Stimulated activated CD4-positive, alpha-beta T cell treated with anti-CD3 and anti-CD28 coated beads, Interleukin-12 subunit alpha, Interleukin-12 subunit beta, amount 100 ng/mL, for 4 hours (primary cell): ENCODE measurements at regions not wholly inside any gene's neighbourhood (a gene's known extent, or its start where the extent isn't known, plus 50 kb on each side); places are given as distances from the start of the nearest gene placed in this dataset.
"Not testable (repeated sequence)": the region's sequence is repeated elsewhere in the genome, so short reads cannot be mapped to it uniquely, and the experiment has no call there.

ENCODE experiments used
- DNase-seq: peaks from one replicate; pipeline ENCODE4 v3.0.0-alpha.2; 2020

DNA sequence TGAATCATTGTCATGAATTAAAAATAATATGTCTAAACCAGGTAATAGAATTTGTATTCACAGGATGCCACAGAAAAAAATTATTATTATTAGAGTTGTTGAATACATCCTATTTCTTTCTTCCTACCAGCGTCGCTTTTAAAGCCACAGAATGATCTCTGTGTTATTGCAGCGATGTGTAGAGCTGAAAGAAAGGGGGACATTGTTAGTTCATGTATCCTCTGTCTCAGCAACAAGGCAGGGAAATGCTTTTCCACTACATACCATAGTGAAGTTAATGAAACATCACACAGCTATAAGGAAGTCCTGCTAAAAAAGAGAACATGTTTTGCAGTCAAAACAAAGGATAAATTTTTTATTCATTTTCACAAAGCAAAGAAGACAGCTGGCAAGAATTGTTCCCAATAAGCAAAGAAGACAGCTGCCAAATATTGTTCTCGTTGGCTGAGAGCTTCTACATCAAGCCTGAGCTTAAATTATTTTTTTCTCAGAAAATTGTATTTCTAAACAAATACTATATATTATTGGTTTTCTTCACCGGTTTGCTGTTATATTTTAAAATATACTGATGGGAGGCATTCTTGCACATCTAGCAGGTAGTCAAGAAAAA is 1234.4 kb downstream of the SUCLG1 start:
- DNase-seq, result no peak

DNA sequence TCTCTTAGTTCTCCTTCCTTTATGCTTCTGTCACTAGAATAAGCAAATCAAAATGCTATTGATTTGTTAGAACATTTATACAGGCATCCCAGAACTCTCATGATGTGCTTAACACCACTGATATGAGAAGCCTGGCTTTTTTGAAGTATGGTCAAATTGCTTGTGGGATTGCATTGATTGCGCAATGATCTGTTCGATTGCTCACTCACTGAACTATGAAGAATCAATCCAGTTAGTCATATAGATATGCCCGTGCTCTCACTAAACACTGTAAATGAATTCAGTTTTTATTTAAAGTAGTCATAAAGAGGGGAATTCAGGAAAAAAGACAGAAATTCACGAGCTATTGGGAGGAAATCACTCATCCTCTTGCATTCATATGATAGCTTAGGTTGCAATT is 1237.8 kb downstream of the SUCLG1 start:
- DNase-seq, result no peak

DNA sequence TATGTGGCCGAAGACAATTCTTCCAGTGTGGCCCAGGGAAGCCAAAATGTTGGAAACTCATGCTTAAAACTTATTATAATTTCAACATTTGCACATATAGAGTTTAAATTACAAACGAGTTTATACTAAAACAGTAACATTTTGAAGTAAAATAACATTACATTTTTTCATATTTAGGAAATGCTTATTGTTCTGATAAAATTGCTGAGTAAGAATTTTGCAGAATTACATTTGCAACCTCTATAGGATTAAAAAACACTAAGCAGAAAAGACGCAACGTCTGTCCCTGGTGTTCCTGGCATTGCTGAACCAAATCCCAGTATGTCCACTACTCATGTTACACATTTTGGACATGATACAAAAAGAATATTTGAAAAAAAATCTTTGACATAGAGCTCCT is 1241.2 kb downstream of the SUCLG1 start:
- no peak for DNase-seq

DNA sequence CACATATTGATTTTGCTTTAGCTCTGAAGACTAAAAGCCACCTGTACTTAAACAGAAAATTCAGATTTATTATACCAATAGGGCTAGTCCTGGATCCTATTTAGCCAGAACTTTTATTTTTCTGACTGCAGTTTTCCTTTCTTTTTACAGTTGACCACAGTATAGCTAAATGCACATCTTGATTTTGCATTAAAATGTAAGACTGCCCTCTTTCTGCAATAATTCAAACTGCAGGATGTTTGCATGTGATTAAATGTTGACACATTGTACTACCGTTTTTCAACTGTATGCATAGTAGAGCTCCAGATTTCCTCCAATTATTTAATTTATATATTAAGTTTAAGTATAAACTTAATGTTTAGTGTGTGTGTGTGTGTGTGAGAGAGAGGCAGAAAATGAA is 1262.9 kb downstream of the SUCLG1 start:
- no peak for DNase-seq

DNA sequence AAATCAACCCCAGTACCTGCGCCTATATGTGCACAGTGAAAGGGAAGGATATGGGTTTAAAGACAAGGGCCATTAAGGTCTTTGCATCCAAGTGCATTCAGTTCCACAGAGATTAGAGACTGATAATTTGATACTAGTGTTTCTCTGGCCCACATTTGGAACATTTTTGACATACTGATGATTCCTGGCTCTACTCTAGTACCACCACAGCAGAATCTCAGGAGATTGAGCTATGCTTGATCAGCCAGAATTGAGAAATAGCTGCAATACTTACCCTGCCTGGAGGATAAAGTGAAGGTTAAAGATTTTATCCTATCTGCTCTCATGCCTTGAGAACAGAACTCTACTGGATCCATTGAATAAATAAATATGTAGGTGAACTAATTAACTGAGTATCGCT is 1267.8 kb downstream of the SUCLG1 start:
- no peak for DNase-seq

DNA sequence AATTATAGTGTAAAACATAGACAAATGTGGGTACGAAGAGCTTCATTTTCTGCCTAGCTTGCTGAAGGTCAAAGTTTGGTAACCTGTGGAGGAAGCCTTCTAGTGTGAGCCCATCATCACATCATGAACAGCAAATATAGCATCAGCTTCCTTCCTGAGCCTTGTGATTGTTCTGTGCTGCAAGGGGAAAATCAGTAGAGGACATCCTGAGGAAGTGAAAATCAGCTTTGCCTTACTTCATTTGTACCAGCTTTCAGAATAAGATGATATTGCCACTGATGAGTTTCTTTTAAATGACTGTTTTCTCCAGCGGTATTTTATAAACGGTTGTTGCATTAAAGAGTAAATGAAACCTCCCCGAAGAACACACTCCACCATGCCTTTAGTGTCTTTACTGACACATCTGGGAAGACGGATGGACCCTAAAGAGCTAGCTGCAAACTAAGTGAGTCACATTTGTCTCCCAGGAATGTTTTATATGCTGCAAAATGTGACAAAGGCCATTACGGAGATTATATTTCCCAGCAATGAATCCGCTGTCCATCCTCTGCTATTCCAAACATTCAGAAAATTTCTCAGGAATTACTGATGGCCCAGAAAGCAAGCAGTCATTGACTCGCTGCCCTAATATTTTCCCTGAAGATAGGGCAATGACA is 1272.8 kb downstream of the SUCLG1 start:
- DNase-seq, result no peak

DNA sequence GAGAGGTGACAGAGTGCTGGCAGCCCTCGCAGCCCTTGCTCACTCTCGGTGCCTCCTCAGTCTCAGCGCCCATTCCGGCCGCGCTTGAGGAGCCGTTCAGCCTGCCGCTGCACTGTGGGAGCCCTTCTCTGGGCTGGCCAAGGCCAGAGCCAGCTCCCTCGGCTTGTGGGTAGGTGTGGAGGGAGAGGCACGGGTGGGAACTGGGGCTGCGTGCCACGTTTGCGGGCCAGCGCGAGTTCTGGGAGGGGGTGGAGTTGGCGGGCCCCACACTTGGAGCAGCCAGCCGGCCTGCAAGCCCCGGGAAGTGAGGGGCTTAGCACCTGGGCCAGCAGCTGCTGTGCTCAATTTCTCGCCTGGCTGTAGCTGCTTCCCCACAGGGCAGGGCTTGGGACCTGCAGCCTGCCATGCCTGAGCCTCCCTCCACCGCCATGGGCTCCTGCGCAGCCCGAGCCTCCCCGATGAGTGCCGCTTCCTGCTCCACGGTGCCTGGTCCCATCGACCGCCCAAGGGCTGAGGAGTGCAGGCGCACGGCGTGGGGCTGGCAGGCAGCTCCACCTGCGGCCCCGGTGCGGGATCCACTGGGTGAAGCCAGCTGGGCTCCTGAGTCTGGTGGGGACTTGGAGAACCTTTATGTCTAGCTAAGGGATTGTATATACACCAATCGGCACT is 1278.1 kb downstream of the SUCLG1 start:
- not testable (repeated sequence) for DNase-seq

DNA sequence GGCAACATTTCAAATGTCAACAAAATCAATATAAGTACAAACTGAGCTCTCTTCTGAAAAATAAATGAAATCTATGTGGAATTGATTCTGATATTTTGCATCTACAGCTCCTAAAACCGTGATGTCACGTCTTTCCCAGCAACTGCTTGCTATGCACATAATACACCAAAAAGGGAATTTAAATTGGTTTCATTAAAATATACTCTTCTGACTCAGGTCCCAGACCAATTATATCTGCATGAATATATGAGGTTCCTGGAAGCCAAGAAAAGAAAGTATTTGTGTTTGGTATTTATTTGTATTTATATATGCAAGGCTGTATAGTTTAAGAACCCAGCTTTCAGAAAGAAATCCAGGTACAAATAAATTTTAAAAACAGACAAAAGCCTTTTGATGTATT is 1282.5 kb downstream of the SUCLG1 start:
- no peak for DNase-seq

DNA sequence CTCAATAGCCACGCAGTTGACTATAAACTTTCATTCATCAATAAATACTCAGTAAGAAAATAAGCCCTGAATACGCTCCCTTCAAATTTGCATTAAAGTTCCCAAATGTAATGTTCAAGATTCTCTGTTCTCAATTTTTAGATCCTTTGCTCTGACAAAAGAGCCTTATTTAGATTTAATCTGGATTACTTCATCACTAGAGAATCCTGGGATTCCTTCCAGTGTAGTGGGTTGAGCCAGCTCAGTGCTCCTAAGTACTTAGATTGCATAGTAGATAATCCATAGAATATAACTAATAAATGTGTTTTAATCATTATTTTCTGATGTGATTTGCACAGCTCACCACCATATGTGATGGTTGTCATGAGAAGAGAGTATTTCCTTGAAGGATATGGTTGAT is 1286.2 kb downstream of the SUCLG1 start:
- no peak for DNase-seq

DNA sequence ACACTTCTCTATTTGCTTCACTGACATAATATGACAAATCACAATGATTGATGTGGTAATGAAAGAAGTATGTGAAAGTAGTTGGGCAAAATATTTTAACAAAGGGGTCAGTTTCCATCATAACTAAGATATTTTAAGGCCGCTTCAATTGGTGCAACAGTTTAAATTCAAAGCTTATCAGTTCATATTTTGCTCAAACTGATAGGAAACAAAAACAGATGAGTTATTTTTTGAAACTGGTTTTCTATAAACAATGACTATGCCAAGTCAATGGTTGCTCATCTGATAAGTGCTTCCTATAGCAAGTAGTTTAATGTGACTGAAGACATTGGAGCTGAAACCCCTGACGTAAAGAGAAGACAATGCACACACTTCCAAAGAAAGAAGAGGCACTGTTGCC is 1290.7 kb downstream of the SUCLG1 start:
- DNase-seq, result no peak

DNA sequence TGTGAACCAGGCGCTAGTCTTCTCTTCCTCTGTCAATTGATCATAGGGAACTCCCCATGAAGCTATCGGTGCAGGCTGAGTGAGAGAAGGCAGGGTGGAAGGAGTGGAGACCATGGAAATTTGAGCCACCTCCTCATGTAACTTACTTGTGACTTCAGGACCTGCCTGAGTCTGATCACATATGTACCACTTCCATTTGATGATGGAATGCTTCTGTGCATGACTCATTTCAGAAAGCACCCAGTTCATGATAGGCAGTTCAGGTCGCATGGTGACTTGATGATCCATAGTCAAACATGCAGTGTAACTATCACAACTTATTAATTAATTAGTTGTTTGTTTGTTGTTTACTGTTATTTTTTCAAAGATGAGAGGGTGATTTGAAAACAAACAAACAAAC is 1296.7 kb downstream of the SUCLG1 start:
- no peak for DNase-seq

DNA sequence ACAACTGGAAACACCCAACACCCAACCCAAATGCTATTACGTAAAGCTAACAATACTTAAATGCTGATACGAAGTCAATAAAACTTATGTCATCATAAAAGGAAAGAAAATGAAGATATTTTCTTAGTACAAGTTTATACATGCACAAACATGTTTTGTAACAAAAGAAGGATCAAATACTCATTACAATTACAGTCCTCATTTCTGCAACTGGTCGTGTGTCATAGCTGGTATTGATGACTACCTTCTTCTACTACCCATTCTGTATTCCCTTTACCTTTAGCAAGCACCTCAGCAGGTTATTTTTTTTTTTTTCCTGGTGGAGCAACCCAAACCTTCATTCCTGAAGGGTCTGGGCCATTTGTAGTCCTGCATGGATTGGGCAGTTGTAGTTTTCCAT is 1298.5 kb downstream of the SUCLG1 start:
- no peak for DNase-seq

DNA sequence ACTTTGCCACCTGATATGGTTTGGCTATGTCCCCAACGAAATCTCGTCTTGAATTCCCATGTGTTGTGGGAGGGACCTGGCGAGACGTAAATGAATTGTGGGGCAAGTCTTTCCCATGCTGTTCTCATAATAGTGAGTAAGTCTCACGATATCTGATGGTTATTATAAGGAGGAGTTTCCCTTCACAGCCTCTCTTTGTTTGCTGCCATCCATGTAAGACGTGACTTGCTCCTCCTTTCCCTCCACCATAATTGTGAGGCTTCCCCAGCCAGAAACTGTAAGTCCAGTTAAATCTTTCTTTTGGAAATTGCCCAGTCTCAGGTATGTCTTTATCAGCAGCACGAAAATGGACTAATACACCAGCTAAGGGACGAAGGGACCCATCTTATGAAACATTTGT is 1303.3 kb downstream of the SUCLG1 start:
- DNase-seq, result no peak

DNA sequence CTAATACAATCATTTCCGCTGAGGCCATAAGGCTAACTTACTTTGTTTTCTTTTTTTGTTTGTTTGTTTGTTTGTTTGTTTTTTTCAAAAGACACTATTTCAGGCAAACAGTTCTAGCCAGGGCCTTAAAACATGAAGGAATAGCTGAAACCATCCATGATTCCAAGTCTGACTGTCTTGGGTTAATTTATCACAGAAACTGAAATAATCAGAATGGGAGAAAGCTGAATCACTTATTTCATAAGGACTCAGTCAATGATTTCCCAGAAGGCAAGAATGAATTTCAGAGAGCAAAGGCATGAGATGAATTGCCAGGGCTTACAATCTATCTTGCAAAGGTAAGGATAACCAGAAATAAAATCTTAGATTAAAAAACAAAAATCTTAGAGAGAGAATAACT is 1315.1 kb downstream of the SUCLG1 start:
- DNase-seq, result no peak

DNA sequence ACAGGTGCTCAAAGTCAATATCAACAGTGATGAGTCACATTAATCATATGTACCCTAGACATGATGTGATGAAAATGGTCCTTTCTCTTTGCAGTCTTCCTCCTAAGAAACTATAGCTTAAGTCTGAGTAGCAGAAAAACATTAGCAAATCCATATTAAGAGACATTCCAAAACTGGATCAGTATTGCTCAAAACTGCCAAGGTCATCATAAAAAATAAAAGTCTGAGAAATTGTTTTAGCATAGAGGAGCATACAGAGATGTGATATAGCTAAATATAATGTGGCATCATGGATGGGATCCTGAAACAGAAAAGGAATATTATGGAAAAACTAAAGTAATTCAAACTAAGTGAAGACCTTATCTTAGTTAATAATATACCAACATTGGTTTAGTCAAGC is 1316.1 kb downstream of the SUCLG1 start:
- DNase-seq, result no peak

DNA sequence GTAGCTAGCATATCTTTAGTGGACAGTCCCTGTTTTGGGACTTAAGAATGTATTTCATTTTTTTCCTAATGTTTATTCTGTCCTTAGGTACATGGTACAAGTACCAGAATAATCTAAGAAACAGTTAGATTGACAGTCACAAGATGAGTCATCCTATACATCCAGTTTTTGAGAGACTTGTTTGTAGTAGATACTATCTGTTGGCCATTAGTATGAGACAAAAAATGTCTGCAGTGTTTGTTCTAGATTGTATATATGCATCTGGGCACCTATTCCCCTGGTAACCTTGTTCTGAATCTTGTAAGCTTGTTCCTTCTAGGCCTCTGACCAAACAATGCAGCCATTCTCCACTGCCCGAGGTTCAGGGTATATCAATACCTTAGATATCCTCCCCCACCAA is 1343.5 kb downstream of the SUCLG1 start:
- no peak for DNase-seq

DNA sequence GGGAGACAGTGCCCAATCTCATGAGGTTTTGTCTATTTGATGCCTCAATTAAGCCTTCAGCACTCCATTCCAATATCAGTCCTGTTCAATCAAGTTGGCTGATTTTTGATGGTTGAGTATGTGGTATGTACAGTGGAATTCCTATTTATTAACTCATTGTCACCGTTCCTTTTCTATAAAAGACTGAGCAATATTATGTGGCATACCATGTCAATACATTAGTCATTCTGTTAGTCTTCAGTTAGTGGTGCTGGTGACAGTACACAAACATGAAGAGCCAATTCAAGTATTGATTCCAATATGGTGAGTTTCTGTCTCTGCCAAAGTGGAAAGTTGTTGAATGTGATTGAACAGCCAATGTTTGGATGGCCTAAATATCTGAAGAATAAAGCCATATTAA is 1343.9 kb downstream of the SUCLG1 start:
- DNase-seq, result no peak

DNA sequence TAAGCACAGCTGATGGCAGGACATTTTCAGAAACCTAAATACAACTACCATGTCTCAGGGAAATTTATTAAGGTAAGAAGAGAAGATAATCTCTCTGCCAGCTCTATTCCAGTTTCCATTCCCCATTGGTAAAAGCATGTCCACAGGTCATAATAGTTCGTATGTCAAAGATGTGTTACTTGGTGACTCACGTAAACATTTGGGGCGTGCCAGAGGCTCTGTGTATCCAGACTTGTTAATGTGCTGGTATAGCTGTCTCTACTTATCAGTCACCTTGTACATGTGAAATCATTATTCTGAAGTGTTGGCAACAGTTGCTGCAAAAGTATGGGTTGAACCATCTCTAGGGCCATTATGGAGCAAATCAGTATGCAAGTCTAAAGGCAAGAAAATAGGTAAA is 1345.1 kb downstream of the SUCLG1 start:
- DNase-seq, result no peak

DNA sequence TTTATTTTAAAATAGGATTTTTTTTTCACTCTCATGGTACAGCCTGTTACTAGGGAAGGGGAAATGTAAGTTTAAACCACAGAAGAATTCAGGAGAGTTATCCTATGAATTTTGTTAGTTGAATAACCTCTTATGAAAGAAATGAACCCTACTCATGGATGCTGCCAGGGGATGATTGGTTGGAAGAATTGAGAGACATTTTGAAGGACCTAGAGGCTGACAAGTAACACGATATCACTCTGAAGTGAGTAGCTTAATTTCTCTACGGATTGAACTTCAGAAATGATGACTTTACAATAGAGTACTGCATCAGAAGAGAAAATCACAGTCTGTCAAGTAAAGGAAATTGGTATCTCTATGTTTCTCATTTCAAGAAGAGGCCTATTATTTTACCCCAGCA is 1346.2 kb downstream of the SUCLG1 start:
- DNase-seq, result no peak

DNA sequence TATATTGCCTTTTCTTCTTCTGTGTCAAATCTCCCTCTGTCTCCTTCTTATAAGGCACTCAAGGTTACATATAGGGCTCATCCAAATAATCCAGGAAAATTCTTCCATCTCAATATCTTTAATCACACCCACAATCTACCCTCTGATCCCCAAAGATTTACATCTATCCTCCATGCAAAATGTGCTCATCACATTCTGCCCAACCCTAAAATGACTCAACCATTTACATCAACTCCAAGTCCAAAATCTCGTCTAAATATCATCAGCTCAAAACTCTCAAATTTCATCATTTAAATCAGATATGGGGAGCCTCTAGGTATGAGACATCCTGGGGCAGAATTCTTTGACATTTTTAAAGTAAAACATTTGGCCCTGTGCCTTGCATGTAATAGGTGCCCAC is 1349.8 kb downstream of the SUCLG1 start:
- DNase-seq, result no peak

DNA sequence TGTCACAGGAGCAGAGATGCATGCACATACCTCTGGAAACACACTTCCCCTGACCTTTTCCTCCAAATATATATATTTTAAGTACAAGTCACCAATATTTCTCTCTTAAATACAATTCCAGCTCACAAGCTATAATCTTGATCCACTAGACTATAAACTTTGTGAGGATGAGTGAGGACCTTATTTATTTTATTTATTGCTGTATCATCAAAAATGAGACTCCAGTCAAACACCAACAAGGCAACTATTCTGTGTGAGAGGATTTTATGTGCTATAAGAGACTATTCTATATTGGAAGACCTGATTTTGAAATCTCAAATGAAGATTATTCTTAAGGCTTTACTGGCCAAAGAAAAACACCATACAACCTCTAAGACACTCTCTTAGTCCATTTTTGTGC is 1352.2 kb downstream of the SUCLG1 start:
- DNase-seq, result no peak

DNA sequence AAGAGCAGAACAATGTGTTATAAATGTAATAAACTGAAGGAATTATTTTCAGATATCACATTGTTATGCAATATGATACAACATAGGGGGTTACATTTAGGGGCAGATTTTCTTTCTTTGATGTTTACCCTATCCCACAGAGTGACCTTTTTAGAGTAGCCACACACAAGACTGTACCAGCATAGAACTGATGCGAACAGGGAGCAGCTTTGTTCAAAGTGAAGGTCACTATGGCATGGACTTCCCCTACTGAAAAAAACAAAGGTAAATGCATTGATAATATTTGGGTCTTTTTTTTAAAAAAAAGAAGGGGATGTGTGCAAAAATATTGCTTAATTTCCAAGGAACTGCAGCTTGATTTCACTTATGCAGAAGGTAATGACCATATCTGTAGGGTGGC is 1354.9 kb downstream of the SUCLG1 start:
- no peak for DNase-seq

DNA sequence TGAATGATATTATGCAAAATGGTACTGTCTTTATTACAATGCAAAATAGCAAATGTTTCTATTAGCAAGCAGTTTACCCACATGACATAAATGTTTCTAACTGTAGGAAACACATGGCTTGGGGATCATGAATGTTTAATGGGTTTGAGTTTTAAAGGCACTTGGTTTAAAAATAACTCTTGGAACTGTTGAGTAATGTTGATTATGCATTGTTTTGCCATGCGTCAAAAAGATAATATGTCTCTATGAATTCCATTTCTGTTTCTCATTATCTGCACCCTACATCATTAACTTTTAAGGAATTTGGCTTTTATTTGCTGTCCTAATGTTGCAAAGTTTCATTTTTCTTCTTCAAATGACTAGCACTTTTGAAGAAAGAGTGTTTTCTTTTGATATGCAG is 1355.5 kb downstream of the SUCLG1 start:
- no peak for DNase-seq

DNA sequence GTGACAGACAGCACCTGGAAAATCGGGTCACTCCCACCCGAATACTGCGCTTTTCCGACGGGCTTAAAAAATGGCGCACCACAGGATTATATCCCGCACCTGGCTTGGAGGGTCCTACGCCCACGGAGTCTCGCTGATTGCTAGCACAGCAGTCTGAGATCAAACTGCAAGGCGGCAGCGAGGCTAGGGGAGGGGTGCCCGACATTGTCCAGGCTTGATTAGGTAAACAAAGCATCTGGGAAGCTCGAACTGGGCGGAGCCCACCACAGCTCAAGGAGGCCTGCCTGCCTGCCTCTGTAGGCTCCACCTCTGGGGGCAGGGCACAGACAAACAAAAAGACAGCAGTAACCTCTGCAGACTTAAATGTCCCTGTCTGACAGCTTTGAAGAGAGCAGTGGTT is 1370.0 kb downstream of the SUCLG1 start:
- not testable (repeated sequence) for DNase-seq

DNA sequence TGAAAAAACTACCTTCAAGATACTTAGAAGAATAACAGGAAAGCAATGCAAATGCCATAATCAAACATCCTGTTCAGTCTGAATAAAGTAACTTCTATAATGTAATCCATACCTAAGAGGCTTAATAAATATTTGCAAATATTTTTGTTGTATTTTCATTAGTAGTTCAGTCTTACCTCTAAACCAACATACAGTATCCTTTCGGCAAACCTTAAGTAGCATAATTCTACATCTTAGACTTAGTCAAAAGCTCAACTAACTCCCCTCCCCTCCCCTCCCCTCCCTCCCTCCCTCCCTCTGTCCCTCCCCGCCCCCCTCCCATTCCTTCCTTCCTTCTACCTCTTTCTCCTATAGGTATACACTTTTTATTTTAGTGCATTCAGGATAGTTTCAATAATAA is 1373.2 kb downstream of the SUCLG1 start:
- DNase-seq, result no peak
